DMS 273 (cell line): ENCODE measurements at regions not wholly inside any gene's neighbourhood (a gene's known extent, or its start where the extent isn't known, plus 50 kb on each side); places are given as distances from the start of the nearest gene placed in this dataset.
A peak's percentile ranks its signal among the peaks of the same experiment; 100 is the strongest.
"Not testable (repeated sequence)": the region's sequence is repeated elsewhere in the genome, so short reads cannot be mapped to it uniquely, and the experiment has no call there.

Source experiments
- DNase-seq: peaks from one replicate; lab custom pipeline; 2025; ENCODE audit not compliant: unreplicated experiment; lab: John Stamatoyannopoulos, UW

GRCh38 chr15:26083896-26084295 is 220.8 kb upstream of the ATP10A start:
- DNase-seq: peak; percentile 14

GRCh38 chr15:26083457-26083856 is 220.3 kb upstream of the ATP10A start:
- no peak for DNase-seq

GRCh38 chr15:26082221-26083109 is 219.3 kb upstream of the ATP10A start:
- peak; percentile 94 for DNase-seq

GRCh38 chr15:26081758-26082220 is 218.7 kb upstream of the ATP10A start:
- DNase-seq: no peak

GRCh38 chr15:26075770-26076169 is 212.6 kb upstream of the ATP10A start:
- DNase-seq: no peak

- no peak for DNase-seq
Observed at GRCh38 chr15:26073430-26074333, 210.6 kb upstream of the ATP10A start.

GRCh38 chr15:26070095-26070532 is 207.0 kb upstream of the ATP10A start:
- DNase-seq: no peak

- DNase-seq: no peak
Observed at GRCh38 chr15:26069231-26069641, 206.1 kb upstream of the ATP10A start.

- DNase-seq: no peak
Observed at GRCh38 chr15:26066896-26067295, 203.8 kb upstream of the ATP10A start.

- peak; percentile 4 for DNase-seq
Observed at GRCh38 chr15:26065723-26066122, 202.6 kb upstream of the ATP10A start.

- DNase-seq: no peak
Observed at GRCh38 chr15:26061248-26061647, 198.1 kb upstream of the ATP10A start.

- not testable (repeated sequence) for DNase-seq
Observed at GRCh38 chr15:26056766-26057165, 193.6 kb upstream of the ATP10A start.

GRCh38 chr15:26051761-26052675 is 188.9 kb upstream of the ATP10A start:
- DNase-seq: peak; percentile 94

- peak; percentile 84 for DNase-seq
Observed at GRCh38 chr15:26050984-26051383, 187.9 kb upstream of the ATP10A start.

GRCh38 chr15:26049900-26050657 is 187.0 kb upstream of the ATP10A start:
- DNase-seq: no peak

- DNase-seq: no peak
Observed at GRCh38 chr15:26048669-26049068, 185.5 kb upstream of the ATP10A start.

- no peak for DNase-seq
Observed at GRCh38 chr15:26045516-26045915, 182.4 kb upstream of the ATP10A start.

GRCh38 chr15:26043018-26043417 is 179.9 kb upstream of the ATP10A start:
- no peak for DNase-seq

GRCh38 chr15:26038693-26039092 is 175.6 kb upstream of the ATP10A start:
- DNase-seq: peak; percentile 51

GRCh38 chr15:26037369-26037768 is 174.2 kb upstream of the ATP10A start:
- DNase-seq: peak; percentile 18
